ENCODE measurements at regions not wholly inside any gene's neighbourhood (a gene's known extent, or its start where the extent isn't known, plus 50 kb on each side); places are given as distances from the start of the nearest gene placed in this dataset.

DNA sequence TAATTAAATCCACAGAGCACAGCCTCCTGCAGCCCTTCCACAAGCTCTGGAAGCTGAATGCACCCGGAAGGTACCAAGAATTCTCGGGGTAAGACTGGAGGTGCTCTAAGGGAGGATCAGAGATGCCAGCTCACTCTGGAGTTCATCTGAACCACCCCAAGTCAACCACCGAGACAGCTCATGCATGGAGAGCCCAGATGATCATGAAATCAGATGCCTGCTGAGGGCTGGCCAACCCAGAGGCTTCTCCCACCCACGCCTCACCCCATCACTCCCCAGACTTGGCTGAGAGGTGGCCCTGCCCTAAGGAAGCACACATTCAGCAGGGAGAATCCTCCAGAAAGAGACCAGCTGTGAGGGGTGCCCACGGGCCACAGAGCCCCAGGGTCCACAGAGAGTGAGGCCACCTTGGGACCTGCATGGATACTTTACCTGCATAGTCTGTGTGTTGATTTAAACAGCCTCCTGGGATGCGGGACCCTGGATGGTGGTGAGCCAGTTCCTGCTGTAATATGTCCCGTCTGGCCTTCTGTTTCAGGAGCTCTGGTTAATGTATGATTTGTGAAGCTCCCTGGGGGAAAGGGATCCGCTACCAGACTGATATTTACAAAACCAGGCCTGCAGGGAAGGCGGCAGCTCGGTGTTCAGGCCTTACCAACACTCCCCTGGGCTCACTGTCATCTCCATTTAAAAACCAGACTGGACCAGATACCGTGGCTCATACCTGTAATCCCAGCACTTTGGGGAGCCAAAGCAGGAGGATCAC lies 64.9 kb downstream of the INSIG1 start:
- TF ChIP-seq CTCF (conservative IDR thresholded peaks at IDR 0.05 in 1 of 2, IDR thresholded peaks at IDR 0.05 in 1 of 2; ENCODE audit: low read depth in 1 of 2, low read length in 2 of 2) (no peak), EZH2 (IDR thresholded peaks at IDR 0.05; ENCODE audit: low read length, missing control alignments) (no peak)

Measured in fibroblast of lung (primary cell).